ENCODE measurements at regions not wholly inside any gene's neighbourhood (a gene's known extent, or its start where the extent isn't known, plus 50 kb on each side); places are given as distances from the start of the nearest gene placed in this dataset.

DNA sequence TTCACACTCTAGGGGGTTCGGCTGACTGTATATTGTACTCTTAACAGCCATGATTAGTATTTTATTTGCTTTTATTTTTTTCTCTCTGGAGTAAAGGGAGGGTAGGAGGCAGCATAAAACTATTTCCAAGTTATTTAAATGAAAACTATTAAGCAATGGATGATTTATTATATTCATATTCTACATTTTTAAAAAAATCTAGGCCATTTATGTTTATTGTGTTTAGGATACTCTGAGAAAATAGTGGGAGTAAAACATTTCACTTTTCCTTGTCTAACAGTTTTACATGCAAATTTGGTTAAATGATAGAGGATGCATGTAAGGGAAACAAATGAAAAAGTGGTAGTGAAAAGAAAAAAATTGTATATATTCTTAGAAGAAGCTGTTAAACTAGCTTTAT, 276.3 kb downstream of the GAS1 start:
- TF ChIP-seq, protein P1, sequence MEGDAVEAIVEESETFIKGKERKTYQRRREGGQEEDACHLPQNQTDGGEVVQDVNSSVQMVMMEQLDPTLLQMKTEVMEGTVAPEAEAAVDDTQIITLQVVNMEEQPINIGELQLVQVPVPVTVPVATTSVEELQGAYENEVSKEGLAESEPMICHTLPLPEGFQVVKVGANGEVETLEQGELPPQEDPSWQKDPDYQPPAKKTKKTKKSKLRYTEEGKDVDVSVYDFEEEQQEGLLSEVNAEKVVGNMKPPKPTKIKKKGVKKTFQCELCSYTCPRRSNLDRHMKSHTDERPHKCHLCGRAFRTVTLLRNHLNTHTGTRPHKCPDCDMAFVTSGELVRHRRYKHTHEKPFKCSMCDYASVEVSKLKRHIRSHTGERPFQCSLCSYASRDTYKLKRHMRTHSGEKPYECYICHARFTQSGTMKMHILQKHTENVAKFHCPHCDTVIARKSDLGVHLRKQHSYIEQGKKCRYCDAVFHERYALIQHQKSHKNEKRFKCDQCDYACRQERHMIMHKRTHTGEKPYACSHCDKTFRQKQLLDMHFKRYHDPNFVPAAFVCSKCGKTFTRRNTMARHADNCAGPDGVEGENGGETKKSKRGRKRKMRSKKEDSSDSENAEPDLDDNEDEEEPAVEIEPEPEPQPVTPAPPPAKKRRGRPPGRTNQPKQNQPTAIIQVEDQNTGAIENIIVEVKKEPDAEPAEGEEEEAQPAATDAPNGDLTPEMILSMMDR (IDR thresholded peaks at IDR 0.05), result no peak
- no peak for TF ChIP-seq POLR2A (IDR thresholded peaks at IDR 0.05)
